Left renal cortex interstitium (tissue), 4 donors: ENCODE measurements at regions not wholly inside any gene's neighbourhood (a gene's known extent, or its start where the extent isn't known, plus 50 kb on each side); places are given as distances from the start of the nearest gene placed in this dataset.
"Not testable (repeated sequence)": the region's sequence is repeated elsewhere in the genome, so short reads cannot be mapped to it uniquely, and the experiment has no call there.

Experiments used
- DNase-seq, 4 donors: peaks; one replicate each; pipeline ENCODE4 v3.0.0-alpha.2; 2013; ENCODE audit warnings: low read depth in 4 of 4, low spot score in 2 of 4, missing footprints in 1 of 4

DNA sequence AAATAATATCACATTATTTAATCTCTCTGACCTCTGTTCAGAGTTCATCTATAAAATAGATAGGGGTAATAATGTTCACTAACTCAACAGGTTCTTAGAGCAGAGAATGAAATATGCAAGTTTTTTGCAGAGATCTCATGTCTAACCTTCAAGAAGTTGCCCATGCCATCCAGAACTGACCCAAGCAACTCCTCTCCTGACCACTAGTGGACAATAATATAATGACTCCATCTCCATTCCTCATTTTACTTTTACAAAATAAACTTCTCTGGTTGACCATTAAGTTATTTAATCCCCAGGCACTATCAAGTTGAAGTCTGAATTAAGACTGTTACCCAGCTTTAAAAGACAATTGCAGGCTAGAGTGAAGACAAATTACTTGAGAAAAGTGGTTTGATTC is 382.6 kb downstream of the KCNA4 start:
- no peak for DNase-seq

DNA sequence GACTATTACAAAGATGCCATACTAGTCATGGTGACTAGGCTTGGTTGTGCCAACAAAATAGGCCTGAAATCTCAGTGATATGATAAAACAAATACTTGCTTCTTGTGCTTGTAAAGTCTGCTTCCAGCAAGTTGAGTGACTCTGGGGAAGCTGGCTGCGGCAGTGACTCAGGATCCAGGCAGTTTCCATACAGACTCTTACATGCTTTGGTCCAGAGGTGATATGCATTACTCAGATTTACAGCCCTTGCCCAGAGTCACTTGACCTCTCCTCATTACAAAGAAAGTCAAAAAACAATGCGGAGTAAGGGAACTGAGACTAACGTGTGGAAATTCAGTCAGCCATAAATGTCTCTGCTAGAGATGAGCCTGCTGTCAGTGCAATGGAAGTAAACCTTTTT is 387.5 kb downstream of the KCNA4 start:
- peak in 1 of 4 donors; percentile 8 for DNase-seq

DNA sequence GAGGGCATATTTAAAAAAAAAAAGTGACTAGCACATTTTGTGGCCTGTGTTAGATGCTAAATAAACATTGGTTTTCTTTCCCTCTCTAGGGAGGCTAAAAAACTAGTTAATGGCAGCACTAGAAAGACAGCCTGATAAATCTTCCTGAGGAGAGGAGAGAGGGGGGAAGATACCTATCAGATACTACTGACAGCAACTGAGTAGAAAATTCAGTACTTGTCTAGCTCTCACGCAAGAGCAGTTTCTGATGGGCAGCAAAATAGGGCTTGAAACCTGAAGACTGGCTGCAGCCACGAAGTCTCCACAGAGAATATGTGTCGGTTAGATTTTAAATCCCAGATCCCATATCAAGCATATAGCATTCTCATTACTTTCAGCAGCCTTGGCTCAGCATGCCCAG is 388.2 kb downstream of the KCNA4 start:
- DNase-seq: peak in 1 of 4 donors; percentile 29

DNA sequence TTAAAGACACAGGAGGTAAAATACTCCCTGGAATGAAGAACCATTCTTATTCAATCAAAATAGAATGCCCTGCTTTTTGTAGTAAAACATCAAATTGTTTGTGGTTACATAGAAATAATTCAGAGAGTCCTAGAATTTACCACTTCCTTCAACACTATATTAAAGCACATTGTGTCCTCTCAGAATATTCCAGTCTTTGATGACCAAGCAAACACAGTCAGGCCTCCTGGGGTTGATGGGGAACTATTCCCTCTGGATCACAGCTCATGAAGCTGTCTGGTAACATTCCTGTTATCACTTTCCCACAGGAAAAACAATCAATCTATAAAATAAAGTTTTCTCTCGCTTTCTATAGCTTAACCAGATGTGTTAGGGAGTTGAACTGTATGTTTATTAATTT is 389.3 kb downstream of the KCNA4 start:
- DNase-seq: no peak

DNA sequence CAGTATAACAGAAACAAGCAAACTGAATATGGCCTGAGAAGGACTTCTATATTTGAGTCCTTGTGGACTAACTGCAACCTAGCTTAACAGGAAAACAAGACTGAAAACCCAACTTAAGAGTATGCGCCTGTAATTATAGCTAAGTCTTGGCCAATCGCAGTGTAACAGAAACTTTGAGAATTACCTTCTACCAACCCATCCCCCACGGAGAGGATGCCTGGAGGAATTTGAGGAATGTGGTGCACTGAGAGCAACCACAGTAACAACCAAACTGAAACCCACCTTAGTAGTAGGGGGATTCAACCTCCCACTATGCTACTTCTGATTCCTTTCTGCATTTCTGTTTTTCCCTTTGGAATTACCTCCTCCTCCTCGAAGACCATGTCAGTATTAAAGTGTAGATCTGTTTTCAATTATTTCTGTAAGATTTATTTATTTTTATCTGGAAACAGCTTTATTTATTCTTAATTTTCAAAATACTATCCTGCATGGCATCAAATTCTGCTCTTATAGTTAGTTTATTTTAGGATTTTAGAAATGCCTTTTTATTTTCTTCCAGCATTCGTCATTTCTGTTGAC is 393.6 kb downstream of the KCNA4 start:
- DNase-seq: no peak

DNA sequence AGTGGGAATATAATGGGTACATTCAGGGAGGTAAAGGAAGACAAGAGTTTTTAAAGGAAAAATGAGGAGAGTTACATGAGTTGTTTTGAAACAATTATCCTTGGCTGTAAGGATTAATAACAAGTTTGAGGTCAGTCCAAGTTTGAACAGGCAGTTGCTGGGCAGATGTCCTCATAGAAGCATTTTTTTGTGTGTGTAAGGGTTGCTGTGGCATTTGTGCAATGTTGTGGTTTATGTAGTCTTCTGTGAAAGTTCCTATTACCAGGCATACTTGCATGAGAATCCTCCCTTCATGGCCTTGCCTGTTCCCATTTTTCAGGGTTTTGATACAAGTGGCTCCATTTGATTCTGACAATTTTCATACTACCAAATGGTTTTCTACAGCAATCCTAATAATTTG is 400.2 kb downstream of the KCNA4 start:
- no peak for DNase-seq

DNA sequence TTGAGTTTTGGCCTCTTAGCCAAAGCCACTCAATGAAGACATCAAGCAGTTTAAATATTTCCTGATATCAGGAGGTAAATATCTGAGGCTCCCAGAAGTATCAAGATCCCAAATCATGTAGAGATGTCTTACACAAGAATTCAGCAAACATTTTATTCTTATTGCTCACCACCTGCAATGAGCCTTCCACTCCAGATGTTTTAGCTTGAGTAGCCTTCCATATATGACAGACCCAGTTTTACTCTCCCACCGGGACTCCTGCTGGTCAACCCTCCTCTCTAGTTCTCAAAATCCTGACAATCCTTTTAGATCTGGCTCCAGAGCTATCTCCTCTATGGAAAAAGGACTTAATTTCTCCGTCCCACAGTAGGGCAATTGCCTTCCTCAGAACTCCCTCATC is 404.4 kb downstream of the KCNA4 start:
- DNase-seq: no peak

DNA sequence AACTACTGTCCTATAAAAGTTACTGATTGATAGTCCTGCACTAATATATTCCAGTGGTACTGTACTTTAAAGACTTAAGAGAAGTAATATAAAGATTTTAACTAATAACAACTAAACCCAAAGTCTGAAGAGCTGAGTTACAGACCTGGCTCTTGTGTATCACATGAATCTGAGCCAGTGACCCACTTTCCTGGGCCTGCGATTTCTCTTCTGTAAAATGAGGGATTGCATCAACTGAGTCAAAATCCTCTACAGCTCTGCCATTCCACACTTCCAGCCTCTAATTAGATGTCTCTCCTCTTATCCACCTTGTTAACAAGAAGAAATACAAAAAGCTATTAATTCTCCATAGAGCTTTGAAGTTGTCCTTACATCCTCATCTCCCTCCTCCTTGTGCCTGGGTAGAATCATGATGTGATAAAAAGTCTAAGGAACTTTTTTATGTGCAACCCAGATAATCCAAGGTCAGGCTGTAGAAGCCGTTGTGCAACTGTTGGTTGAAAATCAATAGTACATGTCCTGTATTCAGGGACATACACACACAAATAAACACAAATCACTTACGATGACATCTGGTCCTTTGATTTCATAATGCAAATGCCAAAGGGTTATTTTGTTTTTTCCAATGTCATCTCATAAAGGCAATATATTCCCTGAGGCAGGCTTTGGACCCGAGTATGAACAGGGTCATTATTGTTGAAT is 410.3 kb downstream of the KCNA4 start:
- DNase-seq: no peak

DNA sequence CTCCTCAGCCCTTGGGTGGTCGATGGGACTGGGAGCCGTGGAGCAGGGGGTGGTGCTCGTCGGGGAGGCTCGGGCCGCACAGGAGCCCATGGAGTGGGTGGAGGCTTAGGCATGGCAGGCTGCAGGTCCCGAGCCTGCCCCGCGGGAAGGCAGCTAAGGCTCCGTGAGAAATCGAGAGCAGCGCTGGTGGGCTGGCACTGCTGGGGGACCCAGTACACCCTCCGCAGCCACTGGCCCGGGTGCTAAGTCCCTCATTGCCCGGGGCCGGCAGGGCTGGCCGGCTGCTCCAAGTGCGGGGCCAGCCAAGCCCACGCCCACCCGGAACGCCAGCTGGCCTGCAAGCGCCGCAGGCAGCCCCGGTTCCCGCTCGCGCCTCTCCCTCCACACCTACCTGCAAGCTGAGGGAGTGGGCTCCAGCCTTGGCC is 416.7 kb downstream of the KCNA4 start:
- DNase-seq: not testable (repeated sequence)

DNA sequence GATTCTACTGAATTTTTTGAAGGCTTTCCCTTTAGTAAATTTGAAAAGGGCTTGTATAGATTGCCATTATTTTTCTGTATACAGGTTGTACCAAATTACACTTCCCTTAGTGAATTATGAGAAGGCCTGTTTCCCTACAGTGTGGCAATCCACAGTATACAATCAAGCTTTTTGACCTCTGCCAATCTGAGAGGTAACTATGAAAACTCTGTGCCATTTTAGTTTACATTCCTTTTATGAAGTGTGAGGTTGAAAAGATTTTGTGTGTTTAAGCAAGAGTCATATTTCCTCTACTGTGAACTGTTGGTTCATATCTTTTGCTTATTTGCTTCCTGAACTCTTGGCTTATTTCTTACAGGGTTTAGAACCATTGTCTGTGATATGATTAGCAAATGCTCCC is 432.5 kb downstream of the KCNA4 start:
- no peak for DNase-seq

DNA sequence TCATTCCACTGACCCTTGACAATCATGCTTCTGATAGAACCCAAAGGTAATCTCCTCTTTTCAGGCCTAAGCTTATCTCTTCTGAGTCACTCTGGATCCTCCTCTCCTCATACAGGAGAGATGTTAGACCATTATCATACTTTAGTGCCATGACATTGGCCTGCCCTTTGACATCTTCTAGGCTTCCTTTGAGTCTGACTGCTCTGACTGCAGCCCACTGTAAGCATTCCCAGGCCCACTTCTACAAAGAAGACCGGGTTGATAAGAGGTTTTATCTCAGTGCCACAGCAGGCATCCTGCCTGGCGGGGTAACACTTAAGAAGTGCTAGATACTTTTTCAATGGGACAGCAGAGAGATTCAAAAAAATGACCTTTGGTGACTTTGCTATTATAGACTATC is 438.0 kb downstream of the KCNA4 start:
- no peak for DNase-seq

DNA sequence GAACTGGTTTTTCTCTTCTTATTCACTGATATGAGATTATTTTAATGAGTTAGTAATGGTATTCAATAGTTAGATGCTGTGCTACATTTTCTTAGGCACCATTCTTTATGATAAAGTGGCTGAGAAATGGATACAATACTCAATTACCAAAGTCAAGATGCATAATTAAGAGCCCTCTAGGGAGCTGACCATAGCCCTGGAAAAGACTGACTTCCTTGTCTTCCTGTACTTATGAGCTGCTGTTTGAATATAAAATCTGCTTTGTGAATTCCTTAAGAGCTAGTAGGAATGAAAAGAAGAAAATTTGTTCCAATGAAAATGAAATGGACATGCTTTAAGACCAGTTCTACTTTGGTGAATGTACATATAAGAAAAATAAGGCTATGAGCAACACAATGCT is 452.3 kb downstream of the KCNA4 start:
- no peak for DNase-seq

DNA sequence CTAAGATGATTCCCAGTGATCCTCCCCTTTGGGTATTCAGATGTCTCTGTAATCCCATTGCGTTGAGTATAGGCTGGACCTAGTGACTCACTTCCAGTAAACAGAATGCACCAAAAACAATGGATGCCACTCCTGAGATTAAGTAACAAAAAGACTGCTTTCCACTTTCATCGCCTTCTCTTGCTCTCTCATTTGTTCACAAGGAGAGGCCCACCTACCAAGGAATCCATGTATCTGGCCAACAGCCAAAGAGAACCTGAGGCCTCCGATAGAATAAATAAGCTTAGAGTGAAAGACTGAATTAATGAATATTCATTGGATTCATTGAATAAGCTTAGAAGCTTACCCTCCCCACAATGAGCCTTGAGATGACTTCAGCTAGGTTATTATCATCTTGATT is 454.6 kb downstream of the KCNA4 start:
- DNase-seq: no peak

DNA sequence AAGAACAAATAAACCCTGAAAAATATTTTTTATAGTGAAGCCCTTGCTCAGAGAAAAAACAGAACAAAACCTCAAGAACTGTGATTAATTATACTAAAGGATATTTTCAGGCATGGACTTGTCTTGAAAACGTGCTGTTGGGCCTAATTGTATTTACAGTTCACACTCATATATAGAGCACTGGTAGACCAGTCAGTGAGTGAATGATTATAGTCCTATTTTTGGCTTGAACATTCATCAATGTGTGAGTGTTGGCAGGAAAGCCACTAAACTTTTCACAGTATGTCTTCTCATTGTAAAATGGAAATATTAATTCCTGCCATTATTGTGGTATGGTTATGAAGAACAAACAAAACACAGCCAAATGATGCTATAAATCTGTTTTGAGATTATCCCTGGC is 462.8 kb downstream of the KCNA4 start:
- no peak for DNase-seq

DNA sequence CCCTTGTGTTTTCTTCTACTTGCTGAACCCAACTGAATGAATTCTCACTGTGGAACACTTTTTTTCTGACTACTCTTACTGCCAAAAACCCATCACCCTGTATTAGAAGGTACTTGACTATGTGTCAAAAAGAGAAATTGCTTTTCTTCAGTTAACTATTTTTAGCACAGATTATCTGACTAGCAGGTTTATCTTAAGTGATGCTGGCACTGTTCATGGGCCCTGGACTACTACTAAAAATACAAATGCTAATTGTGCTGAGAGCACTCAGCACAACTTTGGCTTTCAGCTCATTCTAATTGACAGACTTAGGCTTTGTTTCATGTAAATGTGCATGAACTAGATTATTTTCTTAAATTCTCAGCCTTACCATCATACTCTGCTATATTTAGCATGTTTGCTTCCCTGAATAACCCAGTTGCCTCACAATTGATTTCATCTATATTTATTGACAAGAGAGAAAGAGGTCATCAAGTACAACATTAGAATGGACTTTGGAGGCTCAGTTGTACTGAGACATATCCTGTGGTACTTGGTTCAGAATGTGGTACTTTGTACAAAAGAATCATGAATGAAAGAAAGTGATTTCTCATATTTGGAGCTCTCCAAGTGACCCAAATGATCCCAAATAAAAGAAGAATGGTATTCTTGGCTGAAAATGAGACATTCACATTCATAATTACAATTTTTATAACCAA is 478.3 kb downstream of the KCNA4 start:
- DNase-seq: no peak

DNA sequence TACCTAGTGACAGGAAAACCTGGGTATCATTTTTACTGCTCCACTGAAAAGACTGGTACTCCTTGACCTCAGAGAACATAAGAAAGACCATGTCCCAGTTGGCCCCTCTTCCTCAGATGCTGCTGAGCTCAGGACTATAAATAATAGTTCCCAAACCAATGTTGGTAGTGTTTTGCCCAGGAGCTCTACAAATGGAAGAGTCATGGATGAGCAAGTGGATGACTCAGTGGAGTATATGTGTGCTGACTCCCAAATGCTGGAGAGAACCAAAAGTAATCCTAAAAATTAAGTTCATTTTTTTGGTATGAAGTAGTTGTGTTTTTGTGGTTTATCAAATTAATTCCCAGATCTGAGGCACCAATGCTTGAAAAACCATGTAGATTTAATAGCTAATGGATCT is 482.0 kb downstream of the KCNA4 start:
- no peak for DNase-seq

DNA sequence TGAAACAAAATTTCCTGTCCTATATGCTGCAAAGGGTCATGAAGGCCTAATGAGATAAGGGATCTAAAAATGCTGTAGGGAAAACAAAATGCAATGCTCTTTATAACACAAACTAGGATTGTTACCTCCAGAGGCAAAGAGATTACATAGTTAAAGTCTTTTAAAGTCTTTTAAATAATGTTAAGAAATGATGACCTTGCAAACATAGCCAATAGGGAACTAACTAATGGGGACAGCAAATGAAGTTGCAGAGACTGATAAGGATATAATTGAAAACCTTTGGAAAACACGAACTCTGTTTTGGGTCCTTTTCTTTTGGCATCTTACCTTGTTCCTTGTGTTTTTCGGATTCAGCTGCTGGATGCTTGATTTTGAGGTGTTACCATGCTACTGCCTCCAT is 485.9 kb downstream of the KCNA4 start:
- no peak for DNase-seq

DNA sequence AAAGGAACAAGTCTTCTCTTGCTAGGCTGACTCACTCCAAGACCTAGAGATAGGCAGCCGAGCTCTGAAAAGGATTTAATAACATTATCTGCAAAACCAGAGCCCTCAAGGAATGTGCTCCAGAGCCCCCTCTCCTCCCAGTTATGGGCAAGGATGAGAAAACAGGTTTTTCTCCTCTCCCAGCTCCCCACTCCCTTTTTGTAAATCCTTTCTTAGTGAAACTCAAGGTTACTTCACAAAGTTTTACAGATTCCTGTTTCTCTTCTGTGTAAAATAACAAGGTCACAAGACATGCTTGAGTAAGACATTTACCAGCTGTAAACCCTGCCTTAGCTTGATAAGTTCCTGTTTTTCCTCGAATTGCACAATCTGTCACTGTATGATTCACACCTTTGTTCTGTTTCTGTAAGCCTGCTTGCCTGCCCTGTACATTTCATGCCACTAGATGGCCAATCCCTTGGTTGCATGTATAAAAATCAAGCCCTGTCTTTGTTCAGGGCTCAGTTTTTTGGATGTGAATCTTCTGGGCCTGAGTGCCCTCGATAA is 489.4 kb downstream of the KCNA4 start:
- no peak for DNase-seq

DNA sequence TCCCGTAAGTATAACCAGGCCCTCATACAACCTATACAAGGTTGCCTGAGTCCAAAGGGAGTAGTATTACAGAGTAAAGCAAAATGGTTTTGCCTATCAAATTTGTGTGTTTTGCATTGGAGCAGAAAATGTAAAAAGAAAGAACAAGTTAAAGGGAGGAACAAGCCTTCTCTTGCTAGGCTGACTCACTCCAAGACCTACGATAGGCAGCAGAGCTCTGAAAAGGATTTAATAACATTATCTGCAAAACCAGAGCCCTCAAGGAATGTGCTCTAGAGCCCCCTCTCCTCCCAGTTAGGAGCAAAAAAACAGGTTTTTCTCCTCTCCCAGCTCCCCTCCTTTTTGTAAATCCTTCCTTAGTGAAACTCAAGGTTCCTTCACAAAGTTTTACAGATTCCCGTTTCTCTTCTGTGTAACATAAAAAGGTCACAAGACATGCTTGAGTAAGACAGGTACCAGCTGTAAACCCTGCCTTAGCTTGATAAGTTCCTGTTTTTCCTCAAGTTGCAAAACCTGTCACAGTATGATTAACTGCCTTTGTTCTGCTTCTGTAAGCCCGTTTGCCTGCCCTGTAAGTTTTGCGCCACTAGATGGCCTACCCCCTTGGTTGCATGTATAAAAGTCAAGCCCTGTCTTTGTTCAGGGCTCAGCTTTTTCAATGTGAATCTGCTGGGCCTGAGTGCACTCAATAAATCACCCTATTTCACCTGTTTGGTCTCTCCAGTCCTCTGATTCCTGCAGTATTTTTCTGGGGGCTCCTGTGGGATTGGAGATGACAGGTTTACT is 498.2 kb downstream of the KCNA4 start:
- no peak for DNase-seq

DNA sequence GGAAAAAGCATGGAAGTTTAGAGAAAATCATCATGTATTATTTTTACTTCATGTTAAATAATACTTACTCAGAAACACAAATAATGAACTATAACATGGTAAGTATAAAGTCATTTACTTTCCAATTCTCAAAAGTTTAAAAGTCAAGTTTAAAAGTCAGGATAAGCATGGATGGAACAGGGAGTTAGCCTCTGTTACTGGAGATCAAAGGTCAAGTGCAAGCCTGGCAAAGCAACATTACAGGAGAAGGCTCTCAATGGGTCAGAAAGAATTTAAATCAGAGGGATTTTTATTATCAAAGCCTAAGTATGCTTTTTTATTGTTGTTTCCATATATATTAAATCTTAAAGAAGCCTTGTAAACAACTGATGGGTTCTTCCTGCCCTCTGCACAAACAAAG is 505.4 kb downstream of the KCNA4 start:
- DNase-seq: no peak

DNA sequence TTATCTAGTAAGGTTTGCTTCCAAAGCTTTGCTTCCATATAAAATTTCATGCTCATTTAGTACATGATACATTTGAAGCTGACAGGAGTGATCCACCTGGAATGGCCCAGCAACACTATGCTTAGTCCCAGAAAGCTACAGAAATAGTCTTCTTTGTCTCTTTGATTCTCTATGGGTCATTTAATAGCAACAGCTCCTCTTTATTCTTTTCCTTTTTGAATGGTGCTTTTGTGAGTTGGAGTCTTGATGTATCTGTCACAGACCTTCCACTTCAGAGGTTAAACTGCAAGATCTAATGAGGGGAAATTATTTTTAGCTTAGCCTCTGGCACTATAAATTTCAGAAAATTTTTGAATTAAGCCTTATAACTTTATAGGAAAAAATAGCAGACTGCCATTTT is 509.5 kb downstream of the KCNA4 start:
- DNase-seq: no peak
